NCI-H1436 (cell line): ENCODE measurements at regions not wholly inside any gene's neighbourhood (a gene's known extent, or its start where the extent isn't known, plus 50 kb on each side); places are given as distances from the start of the nearest gene placed in this dataset.
"Not testable (repeated sequence)": the region's sequence is repeated elsewhere in the genome, so short reads cannot be mapped to it uniquely, and the experiment has no call there.

Experiments used
- DNase-seq: peaks from one replicate; lab custom pipeline; 2025; lab: John Stamatoyannopoulos, UW

DNA sequence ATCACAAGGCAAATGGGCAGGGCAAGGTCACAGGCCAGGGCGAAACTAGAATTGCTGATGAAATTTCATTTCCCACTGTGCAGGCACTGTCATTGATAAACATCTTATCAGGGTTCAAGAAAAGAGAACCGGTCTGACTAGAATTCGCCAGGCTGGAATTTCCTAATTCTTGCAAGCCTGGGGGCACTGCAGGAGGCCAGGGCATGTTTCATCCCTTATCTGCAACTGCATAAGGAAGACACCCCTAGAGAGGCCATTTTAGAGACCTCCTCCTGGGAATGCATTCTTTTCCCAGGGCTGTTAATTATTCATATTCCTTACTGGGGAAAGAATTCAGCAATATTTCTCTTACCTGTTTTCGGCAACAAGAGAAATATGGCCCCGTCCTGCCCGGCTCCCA lies 266.2 kb upstream of the CYLC2 start:
- DNase-seq = no peak

GRCh38 chr9:102714184-102714583 lies 280.9 kb upstream of the CYLC2 start:
- DNase-seq = no peak

DNA sequence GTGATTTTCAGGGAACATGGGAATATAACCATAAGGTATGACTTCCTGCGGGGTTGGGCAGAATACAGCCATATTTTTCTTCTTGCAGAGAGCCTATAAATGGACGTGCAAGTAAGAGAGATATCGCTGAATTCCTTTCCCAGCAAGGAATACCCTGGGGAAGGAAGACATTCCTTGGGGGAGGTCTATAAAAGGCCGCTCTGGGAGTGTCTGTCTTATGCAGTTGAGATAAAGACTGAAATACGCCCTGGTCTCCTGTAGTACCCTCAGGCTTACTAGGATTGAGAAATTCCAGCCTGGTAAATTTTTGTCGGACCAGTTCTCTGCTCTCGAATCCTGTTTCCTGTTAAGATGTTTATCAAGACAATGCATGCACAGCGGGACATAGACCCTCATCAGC lies 282.2 kb upstream of the CYLC2 start:
- DNase-seq = not testable (repeated sequence)

- no peak for DNase-seq
Observed at GRCh38 chr9:102700936-102701335, 294.2 kb upstream of the CYLC2 start.

- no peak for DNase-seq
Observed at GRCh38 chr9:102669220-102669619, 325.9 kb upstream of the CYLC2 start.

- DNase-seq = no peak
Observed at GRCh38 chr9:102652471-102652870, 342.7 kb upstream of the CYLC2 start.

GRCh38 chr9:102650896-102651295 lies 344.2 kb upstream of the CYLC2 start:
- DNase-seq = no peak

GRCh38 chr9:102642651-102643050 lies 352.5 kb upstream of the CYLC2 start:
- no peak for DNase-seq

DNA sequence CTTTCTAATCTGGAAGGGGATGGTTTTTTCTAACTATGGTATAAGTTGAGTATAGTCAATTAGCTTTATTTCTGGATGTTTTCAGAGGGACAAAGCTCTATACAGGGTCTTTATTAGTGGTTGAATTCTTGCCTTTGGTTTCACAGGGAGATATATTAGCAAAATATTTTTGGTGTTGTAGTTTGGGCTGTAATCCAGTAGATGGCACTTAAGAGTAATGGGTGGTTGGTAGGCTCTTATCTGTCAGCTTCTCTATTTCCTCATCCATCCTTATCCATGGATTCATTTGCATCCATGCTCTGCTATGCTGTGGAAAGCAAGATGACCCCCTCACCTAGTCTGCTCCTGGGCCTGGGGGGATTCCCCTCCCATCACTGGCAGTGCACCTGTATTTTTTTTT lies 363.6 kb upstream of the CYLC2 start:
- DNase-seq = no peak

DNA sequence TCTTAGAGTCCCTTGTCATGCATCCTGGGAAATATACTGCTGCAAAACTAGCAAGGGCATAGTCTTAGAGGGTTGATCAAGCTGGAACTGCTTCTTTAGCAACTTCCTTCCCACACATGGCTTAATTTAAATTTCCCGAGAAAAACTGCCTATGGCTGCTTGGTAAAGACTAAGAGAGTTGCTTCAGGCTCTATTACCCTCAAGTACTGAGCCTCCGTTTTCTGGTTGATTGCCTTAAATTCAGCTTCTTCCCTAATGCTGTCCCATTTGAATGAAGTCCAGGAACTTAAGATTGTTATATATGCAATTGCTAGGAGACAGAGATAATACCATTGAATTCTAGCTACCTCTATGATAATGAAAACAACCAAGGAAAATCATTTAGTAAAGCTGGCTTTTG lies 385.7 kb upstream of the CYLC2 start:
- no peak for DNase-seq

GRCh38 chr9:102603198-102604195 lies 391.6 kb upstream of the CYLC2 start:
- not testable (repeated sequence) for DNase-seq

- DNase-seq = no peak
Observed at GRCh38 chr9:102594241-102594640, 400.9 kb upstream of the CYLC2 start.

- no peak for DNase-seq
Observed at GRCh38 chr9:102587281-102587680, 407.9 kb upstream of the CYLC2 start.

DNA sequence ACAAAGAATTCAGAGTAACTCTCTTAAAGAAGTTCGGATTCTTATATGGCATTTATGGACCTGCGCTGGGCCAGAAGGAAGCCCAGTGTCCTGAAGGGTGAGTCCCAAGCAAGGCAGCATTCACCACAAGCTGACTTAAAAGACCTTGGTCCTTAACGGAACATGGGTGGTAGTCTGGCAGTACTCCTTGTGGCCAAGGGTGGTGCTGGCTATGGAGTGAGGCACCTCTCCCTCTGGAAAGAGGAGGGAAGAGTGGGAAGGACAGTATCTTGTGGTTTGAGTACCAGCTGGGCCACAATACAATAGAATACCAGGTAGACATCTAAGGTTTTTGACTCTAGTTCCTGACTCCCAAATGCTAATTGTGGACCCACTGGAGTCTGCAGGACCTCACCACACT lies 425.7 kb upstream of the CYLC2 start:
- DNase-seq = no peak

- DNase-seq = no peak
Observed at GRCh38 chr9:102551346-102551745, 443.8 kb upstream of the CYLC2 start.

GRCh38 chr9:102550886-102551285 lies 444.2 kb upstream of the CYLC2 start:
- no peak for DNase-seq

DNA sequence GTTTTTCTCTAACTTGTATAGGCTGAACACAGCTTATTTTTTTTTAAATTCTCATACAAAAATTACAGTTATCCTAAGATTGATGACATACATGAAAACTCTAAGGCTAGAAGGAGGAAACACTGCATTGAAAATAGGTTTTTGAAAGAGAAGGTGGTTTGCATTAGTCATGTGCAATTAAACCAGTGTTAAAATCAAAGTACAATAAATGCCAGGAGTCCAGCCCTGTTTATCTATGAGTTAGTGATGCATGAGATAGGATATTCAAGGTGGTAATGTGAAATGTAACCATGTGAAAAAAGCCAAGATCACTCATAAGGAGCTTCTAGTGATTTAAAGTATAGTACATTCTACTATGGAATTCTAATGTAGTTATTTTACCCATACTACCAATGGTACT lies 444.9 kb upstream of the CYLC2 start:
- no peak for DNase-seq

GRCh38 chr9:102534031-102534430 lies 461.1 kb upstream of the CYLC2 start:
- no peak for DNase-seq

DNA sequence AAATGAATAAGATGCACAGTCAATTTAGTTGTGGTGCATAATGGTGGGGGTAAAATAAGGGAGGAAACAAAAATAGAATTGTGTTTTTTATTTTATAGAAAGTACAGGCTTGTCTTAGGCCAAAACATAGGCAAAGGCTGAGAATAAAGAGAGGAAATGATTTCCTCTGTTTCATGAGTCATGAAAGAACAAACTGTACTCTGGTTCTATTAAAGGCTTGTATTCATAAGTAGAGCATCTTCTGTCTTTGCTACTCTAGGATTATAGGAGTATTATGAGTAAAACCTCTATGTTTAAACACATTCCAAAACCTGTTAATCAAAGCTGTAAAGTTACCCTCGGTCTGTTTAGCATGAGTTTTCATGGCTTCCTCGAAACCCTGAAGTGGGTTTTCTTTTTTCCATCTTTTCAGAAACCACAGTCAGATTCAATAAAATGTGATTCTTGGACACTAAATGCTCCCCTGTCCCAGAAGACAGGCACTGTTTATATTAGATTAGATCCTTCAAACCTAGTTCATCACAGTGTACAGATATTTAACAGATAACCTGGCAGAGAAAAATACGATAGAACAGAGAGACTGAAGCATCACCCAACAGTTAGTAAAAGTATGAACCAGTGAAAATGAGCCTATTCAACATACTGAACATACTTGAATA lies 473.9 kb upstream of the CYLC2 start:
- DNase-seq = no peak

- no peak for DNase-seq
Observed at GRCh38 chr9:102519423-102519822, 475.7 kb upstream of the CYLC2 start.

GRCh38 chr9:102518324-102518723 lies 476.8 kb upstream of the CYLC2 start:
- no peak for DNase-seq

DNA sequence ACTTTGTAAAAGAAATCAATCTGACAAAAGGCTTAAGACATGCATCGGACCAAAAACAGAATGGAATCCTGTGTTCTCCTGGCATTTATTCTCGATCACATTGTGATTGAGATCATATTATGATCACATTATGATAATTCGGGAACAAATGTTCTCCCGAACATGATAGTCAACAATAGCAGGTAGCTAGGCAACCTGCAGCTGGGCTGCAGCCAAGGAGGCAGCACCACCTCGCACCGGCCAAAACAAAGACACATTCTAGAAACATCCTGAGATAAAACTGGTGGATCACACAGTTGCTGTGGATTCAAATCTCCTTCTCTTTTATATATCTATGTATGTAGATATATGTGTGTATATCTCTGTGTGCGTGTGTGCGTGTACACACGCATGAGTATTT lies 480.6 kb upstream of the CYLC2 start:
- peak; percentile 15 for DNase-seq

- DNase-seq = no peak
Observed at GRCh38 chr9:102507044-102507687, 488.0 kb upstream of the CYLC2 start.
